GM18505 (cell line): ENCODE measurements at regions not wholly inside any gene's neighbourhood (a gene's known extent, or its start where the extent isn't known, plus 50 kb on each side); places are given as distances from the start of the nearest gene placed in this dataset.
A peak's percentile ranks its signal among the peaks of the same experiment; 100 is the strongest.
"Not testable (repeated sequence)": the region's sequence is repeated elsewhere in the genome, so short reads cannot be mapped to it uniquely, and the experiment has no call there.

Experiments
- ATAC-seq: cut with Tn5 transposase; IDR thresholded peaks from one replicate; pipeline ENCODE4 v1.9.1; 2021; ENCODE audit not compliant: unreplicated experiment
- POLR2A ChIP-seq: IDR thresholded peaks from 4 replicates; pipeline ENCODE4 v1.6.1; 2011; ENCODE audit warnings: borderline replicate concordance; ENCODE audit not compliant: insufficient read depth, insufficient read length; ENCODE audit errors: extremely low read depth

DNA sequence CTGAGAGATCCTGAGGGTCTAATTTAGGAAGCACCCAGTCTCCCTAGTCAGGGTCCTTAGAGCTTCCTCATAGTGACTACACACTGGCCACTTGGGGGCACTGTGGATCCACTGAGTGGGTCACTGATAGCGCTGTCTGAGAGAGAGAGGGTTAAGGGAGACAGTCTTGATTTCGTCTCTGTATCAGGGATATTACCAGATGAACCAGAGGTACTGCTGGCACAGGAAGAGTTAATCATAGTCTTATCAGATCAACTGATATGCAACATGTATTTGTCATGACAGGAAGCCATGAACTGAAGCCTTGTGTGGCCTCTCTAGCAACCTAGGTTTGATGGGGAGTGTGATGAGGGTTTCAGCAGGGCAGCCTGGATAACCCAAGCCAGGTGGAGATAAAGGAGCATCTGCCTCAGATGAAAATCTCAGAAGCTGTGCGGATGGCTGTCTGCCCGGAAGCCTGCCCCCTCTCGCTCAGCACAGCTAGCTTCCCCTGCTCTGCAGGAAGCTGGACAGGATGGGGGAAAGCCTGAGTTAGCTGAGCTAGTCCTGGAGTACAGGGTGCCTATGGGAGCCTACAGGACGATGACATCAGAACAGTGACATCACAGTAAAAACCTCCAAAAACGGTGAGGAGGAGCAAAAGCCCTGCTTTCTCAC, 214.0 kb upstream of the PRSS1 start:
- no peak for TF ChIP-seq POLR2A
- peak; percentile 95 for ATAC-seq

DNA sequence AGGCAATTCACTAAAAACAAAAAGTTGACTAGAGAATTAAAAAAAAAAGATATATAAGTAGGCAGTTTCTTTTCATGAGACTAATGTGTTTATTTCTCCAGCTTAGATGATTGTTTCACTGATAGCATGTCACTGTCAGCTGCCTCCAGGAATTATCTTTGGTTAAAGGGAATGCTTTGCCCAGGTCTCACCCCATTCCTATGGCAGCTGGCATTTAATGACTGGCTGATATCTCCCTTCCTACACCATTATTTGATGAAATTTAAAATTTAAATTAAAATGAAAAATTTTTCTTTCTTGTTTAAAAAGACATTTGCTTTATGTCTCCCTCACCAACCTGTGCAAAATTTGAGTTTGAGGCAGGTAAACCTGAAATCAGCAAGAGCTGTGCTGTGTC, 214.5 kb upstream of the PRSS1 start:
- no peak for ATAC-seq
- TF ChIP-seq POLR2A = no peak

GRCh38 chr7:142533920-142534319, 215.4 kb upstream of the PRSS1 start:
- TF ChIP-seq POLR2A = no peak
- no peak for ATAC-seq

- no peak for ATAC-seq
These were observed 219.7 kb upstream of the PRSS1 start for GRCh38 chr7:142529591-142529990.

DNA sequence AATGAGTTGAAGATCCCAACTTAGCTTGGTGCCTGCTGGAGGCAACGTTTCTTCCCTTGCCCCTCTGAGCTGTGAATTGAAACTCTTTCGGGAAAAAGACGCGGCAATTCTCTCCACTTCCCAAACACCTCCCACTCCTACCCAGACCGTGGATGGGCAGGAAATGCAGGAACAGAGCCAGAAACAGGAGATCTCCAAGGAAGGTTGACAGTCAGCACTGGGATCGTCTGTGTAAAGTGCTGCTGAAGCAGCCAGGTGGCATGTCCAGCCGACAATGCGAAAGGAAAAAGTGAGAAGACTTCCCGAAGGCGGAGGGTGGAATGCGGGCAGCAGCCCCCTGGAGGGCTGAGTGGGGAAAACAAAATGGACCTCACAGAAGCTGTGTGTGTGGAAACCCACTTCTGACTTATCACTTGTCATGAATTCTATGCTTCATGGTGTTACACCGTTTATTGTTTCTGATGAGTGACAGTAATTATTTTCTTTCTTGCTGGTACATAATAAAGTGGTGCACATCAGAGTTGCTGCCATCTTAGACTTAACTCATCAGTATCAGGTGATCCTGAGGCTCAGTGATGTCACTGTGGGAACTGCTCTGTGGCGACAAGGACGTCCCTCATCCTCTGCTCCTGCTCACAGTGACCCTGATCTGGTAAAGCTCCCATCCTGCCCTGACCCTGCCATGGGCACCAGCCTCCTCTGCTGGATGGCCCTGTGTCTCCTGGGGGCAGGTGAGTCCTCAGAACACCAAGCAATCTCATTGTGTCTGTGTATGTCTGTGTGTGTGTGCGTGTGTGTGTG, 220.5 kb upstream of the PRSS1 start:
- no peak for TF ChIP-seq POLR2A
- ATAC-seq = no peak

More at GRCh38 chr7:142529591-142529990, 219.7 kb upstream of the PRSS1 start:
- no peak for TF ChIP-seq POLR2A

DNA sequence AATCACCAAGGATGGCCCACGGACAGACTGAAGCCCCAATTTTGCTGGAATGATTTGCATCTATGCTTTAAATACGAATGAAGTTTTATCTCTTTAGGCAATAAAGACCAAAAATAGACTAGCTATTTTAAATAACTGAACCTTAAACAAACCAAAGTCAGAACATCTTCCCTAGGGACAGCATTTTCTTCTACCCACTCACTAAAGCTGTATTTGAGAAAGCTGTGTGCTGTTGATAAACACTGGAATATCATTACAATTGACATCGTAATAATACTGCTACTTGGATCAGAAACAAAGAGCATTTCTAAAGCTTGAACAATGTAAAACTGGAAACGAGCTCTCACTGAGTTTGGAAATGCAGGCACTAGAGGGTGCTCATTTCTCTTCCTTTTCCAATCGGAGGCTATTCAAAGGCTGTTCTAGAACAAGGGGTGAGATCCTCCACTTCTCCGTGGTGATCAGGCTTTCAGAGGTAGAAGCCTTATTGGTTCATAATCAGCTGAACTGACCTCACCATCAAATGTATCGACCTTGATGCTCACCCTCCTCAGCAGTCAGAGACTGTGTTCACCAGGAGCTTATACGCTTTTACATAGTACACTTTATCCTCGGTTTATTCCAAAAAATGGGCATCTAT, 225.3 kb upstream of the PRSS1 start:
- no peak for TF ChIP-seq POLR2A
- no peak for ATAC-seq

GRCh38 chr7:142522735-142523134, 226.5 kb upstream of the PRSS1 start:
- no peak for TF ChIP-seq POLR2A
- no peak for ATAC-seq

- not testable (repeated sequence) for ATAC-seq
These were observed 228.4 kb upstream of the PRSS1 start for GRCh38 chr7:142520885-142521284.

DNA sequence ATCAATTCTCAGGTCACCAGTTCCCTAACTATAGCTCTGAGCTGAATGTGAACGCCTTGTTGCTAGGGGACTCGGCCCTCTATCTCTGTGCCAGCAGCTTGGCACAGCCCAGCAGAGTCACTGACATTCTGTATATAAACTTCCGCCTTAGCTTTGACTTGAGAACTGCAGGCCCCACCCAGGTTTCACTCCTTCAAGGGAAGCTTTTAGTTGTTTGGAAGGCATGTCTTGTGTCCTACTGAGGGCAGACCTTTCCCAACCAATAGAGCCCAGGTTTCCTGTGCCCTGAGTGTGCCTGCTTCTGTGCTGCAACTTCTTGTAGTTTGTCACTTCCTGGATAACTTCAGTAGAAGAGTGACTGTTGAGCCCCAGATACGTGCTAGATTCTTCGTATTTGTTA, 228.8 kb upstream of the PRSS1 start:
- not testable (repeated sequence) for ATAC-seq

DNA sequence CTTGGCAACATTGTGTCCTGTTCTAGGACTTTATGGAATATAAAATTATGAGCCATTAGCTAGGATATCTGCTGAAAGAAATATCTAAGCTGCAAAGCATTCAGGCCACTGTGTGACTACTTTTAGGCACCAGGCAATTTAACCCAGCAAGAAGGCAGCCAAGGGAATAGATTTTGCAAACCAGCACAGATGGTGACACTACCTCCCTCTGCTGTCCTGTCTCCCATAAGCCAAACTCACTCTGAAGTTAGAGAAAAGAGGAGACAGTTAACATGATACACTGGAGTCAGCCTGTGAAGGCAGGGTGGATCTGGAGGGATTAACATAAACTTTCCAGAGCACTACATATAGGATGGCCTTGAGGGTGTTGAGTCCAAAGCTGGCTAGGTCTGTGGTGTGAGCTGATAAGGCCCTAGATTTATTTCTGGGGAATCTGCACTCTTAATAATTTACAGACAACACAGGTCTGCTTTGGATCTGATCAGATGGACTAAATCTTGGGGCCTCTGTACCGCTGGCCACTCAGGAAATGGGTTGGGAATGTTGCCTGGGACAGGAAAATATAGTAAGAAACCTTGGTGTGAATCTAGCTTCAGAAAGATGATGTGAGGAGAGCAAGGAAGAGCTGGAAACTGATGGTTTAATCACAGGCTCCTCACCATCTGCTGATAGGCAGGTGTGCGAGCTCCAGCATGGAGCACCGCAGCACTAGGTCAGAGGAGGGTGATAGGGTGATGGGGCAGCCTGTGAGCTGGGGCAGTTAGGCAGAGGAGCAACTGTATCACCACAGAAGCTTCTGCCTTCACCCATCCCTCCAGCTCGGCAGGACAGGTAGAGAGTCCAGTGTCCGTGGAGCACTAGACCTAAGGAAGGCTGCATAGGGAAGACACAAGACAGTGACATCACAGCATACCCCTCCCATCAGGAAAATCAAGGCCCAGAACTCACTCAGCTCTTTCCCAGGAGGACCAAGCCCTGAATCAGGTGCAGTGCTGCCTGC, 229.9 kb upstream of the PRSS1 start:
- TF ChIP-seq POLR2A = no peak
- no peak for ATAC-seq

DNA sequence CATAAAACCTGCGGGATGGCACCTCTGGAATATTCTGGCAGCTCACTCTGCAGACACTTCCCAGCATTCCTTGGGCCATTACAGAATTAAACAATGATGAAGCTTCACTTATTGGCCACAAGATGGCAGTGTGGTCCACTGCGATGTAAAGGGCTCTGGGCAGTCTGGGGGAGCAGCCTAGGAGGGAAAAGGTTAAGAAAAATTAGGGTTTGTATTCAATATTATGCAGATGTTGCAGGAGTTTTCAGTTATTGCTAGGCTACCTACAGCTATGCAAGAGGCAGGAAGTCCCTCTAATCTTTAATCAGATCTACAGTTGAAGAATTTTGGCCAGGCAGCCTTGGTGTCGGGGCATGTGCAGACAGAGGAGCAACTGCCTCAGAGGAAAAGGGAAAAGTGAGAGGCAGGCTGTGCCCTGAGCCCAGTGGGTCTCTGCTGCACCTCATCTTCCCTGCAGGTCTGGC, 233.2 kb upstream of the PRSS1 start:
- no peak for TF ChIP-seq POLR2A
- ATAC-seq = peak; percentile 90

DNA sequence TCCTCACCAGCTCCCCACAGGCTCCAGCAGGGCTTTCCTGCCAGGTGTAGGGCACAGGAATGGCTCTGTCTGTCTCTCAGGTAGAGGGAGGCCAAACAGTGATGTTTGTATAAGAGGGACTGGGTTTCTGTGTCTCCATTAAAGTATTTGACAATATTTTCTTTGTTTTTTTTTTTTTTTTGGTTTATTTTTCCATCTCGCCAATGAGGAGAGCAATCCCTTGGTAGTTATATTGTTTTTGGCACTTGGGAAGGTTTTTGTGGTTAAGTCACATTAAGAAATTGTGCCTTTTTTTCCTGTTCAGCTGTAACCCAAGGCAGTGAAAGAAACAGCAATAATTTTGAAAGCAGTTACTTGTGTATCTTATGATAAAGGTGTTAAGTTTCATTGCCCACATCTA, 234.6 kb upstream of the PRSS1 start:
- not testable (repeated sequence) for ATAC-seq
